ENCODE measurements at regions not wholly inside any gene's neighbourhood (a gene's known extent, or its start where the extent isn't known, plus 50 kb on each side); places are given as distances from the start of the nearest gene placed in this dataset.

- TF ChIP-seq EZH2phosphoT487 (IDR thresholded peaks at IDR 0.05; ENCODE audit: insufficient read depth, low read depth) (no peak), EZH2 (IDR thresholded peaks at IDR 0.05; ENCODE audit: insufficient read depth, poor library complexity, severe bottlenecking) (no peak)
Observed at GRCh38 chr13:106118050-106118449, 417.4 kb downstream of the EFNB2 start.
